NB4 (cell line): ENCODE measurements at regions not wholly inside any gene's neighbourhood (a gene's known extent, or its start where the extent isn't known, plus 50 kb on each side); places are given as distances from the start of the nearest gene placed in this dataset.

ENCODE experiments used
- CTCF ChIP-seq: IDR thresholded peaks from one replicate; pipeline ENCODE4 v1.5.1; 2012; ENCODE audit warnings: low read depth, low read length
- MAX ChIP-seq: IDR thresholded peaks from 2 replicates; pipeline ENCODE4 v1.6.1; 2011; ENCODE audit warnings: low read depth, low read length
- MYC ChIP-seq: IDR thresholded peaks from 2 replicates; pipeline ENCODE4 v1.6.1; 2011; ENCODE audit warnings: low read depth, low read length
- POLR2A ChIP-seq: IDR thresholded peaks from 2 replicates; pipeline ENCODE4 v1.6.1; 2011; ENCODE audit warnings: mild to moderate bottlenecking; ENCODE audit not compliant: insufficient read length; ENCODE audit errors: extremely low read depth

GRCh38 chr6:93624408-93624807 is 205.0 kb upstream of the EPHA7 start:
- TF ChIP-seq CTCF = no peak
- no peak for TF ChIP-seq POLR2A
- TF ChIP-seq MAX = no peak
- TF ChIP-seq MYC = no peak
